ENCODE measurements at regions not wholly inside any gene's neighbourhood (a gene's known extent, or its start where the extent isn't known, plus 50 kb on each side); places are given as distances from the start of the nearest gene placed in this dataset.

DNA sequence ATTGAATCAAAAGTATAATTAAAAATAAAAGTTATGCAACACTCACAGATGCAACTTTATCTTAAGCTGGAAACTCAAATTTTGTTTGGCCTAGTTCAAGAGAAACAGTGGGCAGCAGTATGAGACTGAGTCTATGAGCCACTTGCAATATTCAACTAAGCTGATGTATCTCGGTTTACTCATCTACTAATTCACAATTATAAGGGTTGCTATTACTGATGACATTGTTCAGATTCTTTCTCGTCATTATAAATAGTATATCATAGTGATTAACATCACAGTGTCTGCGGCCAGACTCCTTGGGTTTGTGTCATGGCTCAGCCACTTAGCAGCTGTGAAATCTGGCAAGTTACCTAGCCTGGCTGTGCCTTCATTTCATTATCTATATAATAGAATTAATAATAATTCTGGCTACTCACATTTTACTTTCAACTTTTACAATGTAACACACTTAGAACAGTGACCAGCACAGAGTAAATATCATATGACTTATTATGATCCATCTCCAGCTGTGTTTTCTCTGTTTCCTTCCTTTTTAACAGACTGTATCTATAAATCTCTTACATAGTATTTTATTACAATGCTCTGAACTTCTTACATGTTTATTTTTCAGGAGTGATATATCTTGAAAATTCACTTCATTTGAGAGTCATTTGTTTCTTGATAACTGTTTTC, 194.3 kb upstream of the RGS18 start:
- DNase-seq (ENCODE audit: low read depth, low spot score) (no peak), ATAC-seq (no peak), FAIRE-seq (no peak)
- ChIA-PET SMC1A (ENCODE audit: uncharacterized antibody, unreplicated experiment) (no interaction called here), POLR2A (no interaction called here), RAD21 (ENCODE audit: unreplicated experiment) (no interaction called here), CTCF (no interaction called here)
- H3K27ac ChIP-seq (ENCODE audit: control insufficient read depth, insufficient read depth): no peak overlapping the region
- H3K4me1 ChIP-seq (ENCODE audit: control insufficient read depth, insufficient read depth, low read length): no peaks in the 10 kb centered on the region
- H2AFZ ChIP-seq (ENCODE audit: control insufficient read depth, low read depth, low read length): no peak overlapping the region
- in situ Hi-C loops (cut with MboI): no loop called here
- no peaks in the 10 kb centered on the region for H3K27me3 ChIP-seq (replicated peaks in 1 of 2; ENCODE audit: control insufficient read depth in 2 of 2, insufficient read depth in 2 of 2, low read length in 1 of 2)
- no peak for TF ChIP-seq NKRF (conservative IDR thresholded peaks at IDR 0.05)
- TF ChIP-seq HDGF (IDR thresholded peaks at IDR 0.05): no peak
- TF ChIP-seq CTCF (IDR thresholded peaks at IDR 0.05 in 2 of 3, conservative IDR thresholded peaks at IDR 0.05 in 1 of 3; ENCODE audit: control insufficient read depth in 2 of 3, extremely low read depth in 1 of 3, insufficient read depth in 1 of 3, low read depth in 3 of 3, low read length in 3 of 3): no peak
- TF ChIP-seq BMI1 (IDR thresholded peaks at IDR 0.05; ENCODE audit: borderline replicate concordance): no peak
- no TSS peak for BruUV-seq (replicated peaks)
- H4K20me1 ChIP-seq (ENCODE audit: control insufficient read depth, insufficient read depth): no peaks in the 10 kb centered on the region
- no peaks in the 10 kb centered on the region for H3K9me3 ChIP-seq (replicated peaks; ENCODE audit: control insufficient read depth, insufficient read depth, low read length)
- H3K36me3 ChIP-seq (ENCODE audit: control insufficient read depth in 2 of 2, insufficient read depth in 2 of 2, low read length in 1 of 2): no peaks in the 10 kb centered on the region
- H3K4me3 ChIP-seq: no peak overlapping the region
- no peak overlapping the region for H3K9ac ChIP-seq (ENCODE audit: control insufficient read depth, insufficient read depth, low read length)
- intact Hi-C loops (cut with micrococcal nuclease; ENCODE audit: unreplicated experiment): no loop called here
- 0% methylated on average over 3 of the region's 3 CpGs for WGBS (ENCODE audit: insufficient coverage, insufficient replicate concordance, low lambda C conversion rate, missing lambda C conversion rate)
- no peaks in the 10 kb centered on the region for H3K79me2 ChIP-seq (ENCODE audit: control insufficient read depth, insufficient read depth, low read length)
- H3K4me2 ChIP-seq (ENCODE audit: control insufficient read depth, insufficient read depth): no peak overlapping the region

Data from GM12878 (cell line).